Karpas-422 (cell line): ENCODE measurements at regions not wholly inside any gene's neighbourhood (a gene's known extent, or its start where the extent isn't known, plus 50 kb on each side); places are given as distances from the start of the nearest gene placed in this dataset.

Experiments used
- DNase-seq: peaks from one replicate; pipeline ENCODE4 v3.0.0-alpha.2; 2015
- H2AFZ ChIP-seq: fragments of 200-600 bp; sonication (generic); 2 replicates; pipeline ENCODE4 v1.6.1; 2014; ENCODE audit warnings: antibody characterized with exemption, low read length, mixed read lengths
- H3K27ac ChIP-seq: fragments of 200-600 bp; sonication (generic); 2 replicates; pipeline ENCODE4 v1.5.1; 2014; ENCODE audit warnings: mild to moderate bottlenecking, low read length, moderate library complexity
- H3K27me3 ChIP-seq: fragments of 200-600 bp; sonication (generic); 2 replicates; pipeline ENCODE4 v1.6.1; 2014; ENCODE audit warnings: low read length, mixed read lengths
- H3K36me3 ChIP-seq: fragments of 200-600 bp; sonication (generic); 2 replicates; pipeline ENCODE4 v1.6.1; 2014; ENCODE audit warnings: low read length, mixed read lengths; ENCODE audit not compliant: insufficient read depth
- H3K4me1 ChIP-seq: fragments of 200-600 bp; sonication (generic); 2 replicates; pipeline ENCODE4 v1.6.1; 2014; ENCODE audit warnings: mild to moderate bottlenecking, low read length, mixed read lengths
- H3K4me2 ChIP-seq: fragments of 200-600 bp; sonication (generic); 2 replicates; pipeline ENCODE4 v1.6.1; 2014; ENCODE audit warnings: low read length, low read depth, mild to moderate bottlenecking; ENCODE audit not compliant: poor library complexity, severe bottlenecking
- H3K4me3 ChIP-seq: fragments of 200-600 bp; sonication (generic); 2 replicates; pipeline ENCODE4 v1.5.1; 2014; ENCODE audit warnings: mild to moderate bottlenecking, antibody characterized with exemption, low read length, mixed read lengths
- H3K79me2 ChIP-seq: fragments of 200-600 bp; sonication (generic); 2 replicates; pipeline ENCODE4 v1.6.1; 2014; ENCODE audit warnings: mild to moderate bottlenecking, low read length, mixed read lengths
- H3K9ac ChIP-seq: fragments of 200-600 bp; sonication (generic); 2 replicates; pipeline ENCODE4 v1.6.0; 2014; ENCODE audit warnings: low read length
- H3K9me2 ChIP-seq: fragments of 200-600 bp; sonication (generic), shearing (Covaris generic); replicated peaks from 2 replicates; pipeline ENCODE4 v1.6.0; 2014; ENCODE audit warnings: mild to moderate bottlenecking, low read length, moderate library complexity; ENCODE audit not compliant: insufficient read depth
- H3K9me3 ChIP-seq: fragments of 300-700, 200-600 bp; sonication (generic); 2 replicates; pipeline ENCODE4 v1.6.1; 2014; ENCODE audit warnings: low read length, mixed read lengths
- H4K20me1 ChIP-seq: fragments of 200-600 bp; sonication (generic); 2 replicates; pipeline ENCODE4 v1.6.1; 2014; ENCODE audit warnings: mild to moderate bottlenecking, antibody characterized with exemption, low read length, low read depth; ENCODE audit not compliant: insufficient read depth

DNA sequence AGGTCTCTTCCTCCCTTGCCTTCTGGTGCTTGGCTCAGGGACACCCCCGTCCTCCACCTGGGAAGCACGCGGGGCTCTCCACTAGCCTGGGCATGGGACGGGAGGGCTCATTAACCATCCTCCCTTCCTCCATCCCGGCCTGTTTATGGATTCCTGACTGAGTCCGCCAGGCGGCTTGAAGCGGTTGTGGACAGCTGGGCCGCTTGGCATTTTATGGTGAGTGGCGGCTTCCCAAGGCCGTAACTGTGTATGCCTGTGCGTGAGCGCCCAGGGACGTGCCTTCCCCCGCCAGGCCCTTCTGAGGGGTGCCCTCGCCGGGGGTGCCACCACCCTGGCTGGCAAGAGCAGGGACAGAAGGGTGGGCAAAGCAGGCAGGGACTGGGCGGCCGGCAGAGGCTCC lies 202.8 kb downstream of the URI1 start:
- Histone ChIP-seq H3K79me2 (no peaks in the 10 kb centered on the region), H3K4me1 (no peaks in the 10 kb centered on the region), H3K9ac (no peak overlapping the region), H4K20me1 (no peaks in the 10 kb centered on the region), H3K4me2 (no peak overlapping the region), H3K9me2 (no peaks in the 10 kb centered on the region), H2AFZ (no peak overlapping the region), H3K36me3 (no peaks in the 10 kb centered on the region), H3K9me3 (no peaks in the 10 kb centered on the region), H3K27me3 (no peaks in the 10 kb centered on the region), H3K4me3 (no peak overlapping the region), H3K27ac (no peak overlapping the region)
- DNase-seq, result no peak

DNA sequence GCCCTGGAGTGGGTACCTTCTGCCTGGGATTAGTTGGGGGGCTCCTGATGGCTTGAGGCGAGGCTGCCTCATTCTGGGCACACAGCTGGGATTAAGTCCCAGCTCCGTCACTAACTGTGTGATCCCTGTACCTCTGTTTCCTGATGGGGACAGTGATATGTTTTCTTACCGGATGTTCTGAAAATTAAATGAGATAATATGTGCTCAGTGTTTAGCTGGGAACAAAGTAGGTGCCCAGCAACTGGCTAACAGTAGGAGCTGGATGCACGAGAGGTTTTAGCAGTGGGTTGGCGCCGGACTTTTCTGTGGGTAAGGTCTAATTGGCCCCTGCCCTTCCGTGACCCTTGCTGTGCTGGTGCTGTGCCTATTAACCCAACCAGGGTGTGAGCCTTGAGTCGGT lies 203.4 kb downstream of the URI1 start:
- H3K4me2 ChIP-seq, result no peak overlapping the region
- no peak overlapping the region for H2AFZ ChIP-seq
- no peaks in the 10 kb centered on the region for H3K9me3 ChIP-seq
- H3K79me2 ChIP-seq, result no peaks in the 10 kb centered on the region
- peaks cover 3% of the 10 kb centered on the region for H3K4me1 ChIP-seq
- no peaks in the 10 kb centered on the region for H3K27me3 ChIP-seq
- no peak overlapping the region for H3K9ac ChIP-seq
- no peaks in the 10 kb centered on the region for H4K20me1 ChIP-seq
- no peak overlapping the region for H3K4me3 ChIP-seq
- H3K36me3 ChIP-seq, result no peaks in the 10 kb centered on the region
- no peaks in the 10 kb centered on the region for H3K9me2 ChIP-seq
- no peak for DNase-seq
- no peak overlapping the region for H3K27ac ChIP-seq

DNA sequence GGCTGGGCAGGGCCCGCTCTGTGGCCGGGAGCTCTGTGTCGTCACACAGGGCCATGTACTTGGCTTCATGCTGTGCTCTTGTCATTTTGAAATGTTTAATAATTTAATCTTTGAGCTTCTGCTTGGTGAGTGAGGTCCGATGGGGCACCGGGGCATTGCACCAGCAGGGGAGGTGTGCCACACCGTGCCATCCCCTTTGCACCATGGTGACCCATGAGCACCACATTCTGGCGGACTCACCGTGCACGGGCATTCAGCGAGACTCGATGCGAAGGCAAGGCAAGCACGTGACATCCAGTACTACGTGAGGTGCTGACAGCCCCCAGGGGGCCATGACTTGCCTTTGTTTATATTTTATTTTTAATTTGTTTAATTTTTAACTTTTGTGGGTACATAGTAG lies 204.3 kb downstream of the URI1 start:
- H3K4me3 ChIP-seq, result no peak overlapping the region

DNA sequence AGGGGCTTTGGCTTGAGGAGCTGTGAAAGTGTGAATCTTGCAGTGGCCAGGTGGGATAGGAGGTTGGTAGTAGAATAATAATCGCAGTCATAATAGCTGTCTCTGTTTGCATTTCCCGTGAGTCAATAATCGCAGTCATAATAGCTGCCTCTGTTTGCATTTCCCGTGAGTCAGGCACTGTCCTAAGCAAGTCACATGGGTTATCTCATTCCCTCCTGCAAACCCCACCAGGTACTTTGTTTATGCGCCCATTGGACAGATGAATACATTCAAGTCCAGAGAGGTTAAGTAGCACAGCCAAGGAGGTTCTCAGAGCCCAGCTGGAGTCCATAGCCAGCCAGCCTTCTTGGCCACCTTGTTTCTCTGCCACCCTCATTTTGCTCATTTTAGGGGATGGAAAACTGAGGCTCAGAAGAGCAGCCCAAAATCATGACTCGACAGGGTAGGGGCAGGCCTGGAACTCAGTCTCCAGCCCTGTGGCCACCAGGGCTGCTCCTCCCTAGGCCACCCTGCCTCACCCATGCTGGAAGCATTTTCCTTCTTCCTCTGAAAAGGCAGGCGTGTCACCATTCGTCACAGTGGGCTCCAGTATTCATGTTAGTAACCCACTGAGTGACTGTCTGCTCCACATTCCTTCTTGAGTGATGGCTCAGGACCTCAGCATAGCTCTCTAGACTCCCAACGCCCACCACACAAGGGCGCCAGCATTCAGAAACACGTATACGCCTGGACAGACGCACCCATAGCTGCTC lies 206.2 kb downstream of the URI1 start:
- H3K4me1 ChIP-seq, result peaks cover 27% of the 10 kb centered on the region
- no peak overlapping the region for H3K9ac ChIP-seq
- no peak overlapping the region for H2AFZ ChIP-seq
- H4K20me1 ChIP-seq, result no peaks in the 10 kb centered on the region
- H3K9me3 ChIP-seq, result no peaks in the 10 kb centered on the region
- H3K4me3 ChIP-seq, result no peak overlapping the region
- H3K27ac ChIP-seq, result no peak overlapping the region
- no peaks in the 10 kb centered on the region for H3K9me2 ChIP-seq
- no peaks in the 10 kb centered on the region for H3K27me3 ChIP-seq
- H3K36me3 ChIP-seq, result no peaks in the 10 kb centered on the region
- DNase-seq, result no peak
- no peaks in the 10 kb centered on the region for H3K79me2 ChIP-seq
- no peak overlapping the region for H3K4me2 ChIP-seq

More for the DNA sequence above, 204.3 kb downstream of the URI1 start:
- Histone ChIP-seq H3K27ac (no peak overlapping the region), H3K36me3 (no peaks in the 10 kb centered on the region), H3K9ac (no peak overlapping the region), H4K20me1 (no peaks in the 10 kb centered on the region), H3K4me1 (peaks cover 12% of the 10 kb centered on the region), H2AFZ (no peak overlapping the region), H3K27me3 (no peaks in the 10 kb centered on the region), H3K4me2 (no peak overlapping the region), H3K9me2 (no peaks in the 10 kb centered on the region), H3K9me3 (no peaks in the 10 kb centered on the region), H3K79me2 (no peaks in the 10 kb centered on the region)
- DNase-seq, result no peak

DNA sequence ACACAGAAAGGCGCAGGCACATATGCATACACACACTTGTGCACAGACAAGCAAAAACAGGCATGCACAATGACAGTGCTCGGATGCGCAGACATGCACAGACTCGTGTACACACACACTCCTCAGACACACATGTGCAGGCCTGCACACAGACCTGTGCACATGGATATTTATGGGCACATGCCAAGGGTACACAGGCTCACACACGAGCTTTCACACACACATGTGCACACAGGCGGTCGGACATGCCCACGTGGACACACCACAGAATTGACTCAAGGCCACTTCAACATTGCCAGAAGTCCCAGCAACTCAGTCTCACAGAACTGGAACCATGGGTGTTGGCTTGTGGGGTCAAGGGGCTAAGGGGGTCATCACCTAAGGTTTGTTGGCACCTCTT lies 206.8 kb downstream of the URI1 start:
- Histone ChIP-seq H3K79me2 (no peaks in the 10 kb centered on the region), H3K4me3 (no peak overlapping the region), H4K20me1 (no peaks in the 10 kb centered on the region), H3K9me3 (no peaks in the 10 kb centered on the region), H2AFZ (no peak overlapping the region), H3K4me2 (no peak overlapping the region), H3K4me1 (peaks cover 32% of the 10 kb centered on the region), H3K9ac (no peak overlapping the region), H3K27ac (no peak overlapping the region), H3K27me3 (no peaks in the 10 kb centered on the region), H3K9me2 (no peaks in the 10 kb centered on the region), H3K36me3 (no peaks in the 10 kb centered on the region)
- no peak for DNase-seq

DNA sequence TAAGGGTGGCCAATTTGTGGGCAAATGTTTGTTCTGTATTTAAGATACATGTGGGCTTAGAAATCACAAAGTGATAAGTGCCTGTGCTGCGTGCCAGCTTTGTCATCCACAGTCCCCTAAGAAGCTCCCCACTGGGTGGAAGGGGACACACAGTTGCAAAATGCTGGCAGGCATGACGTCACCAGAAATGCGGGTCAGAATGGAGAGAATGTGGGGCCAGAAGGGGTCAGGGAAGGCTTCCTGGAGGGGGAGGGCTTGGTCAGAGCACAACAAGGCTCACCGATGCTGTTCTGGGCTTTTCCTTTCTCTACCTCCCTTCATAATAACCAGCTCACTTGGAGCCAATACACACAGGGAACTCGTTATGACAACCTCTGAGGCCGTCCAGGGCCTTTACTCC lies 207.3 kb downstream of the URI1 start:
- H3K36me3 ChIP-seq, result no peaks in the 10 kb centered on the region
- no peaks in the 10 kb centered on the region for H3K9me2 ChIP-seq
- no peak for DNase-seq
- no peaks in the 10 kb centered on the region for H3K27me3 ChIP-seq
- no peaks in the 10 kb centered on the region for H3K9me3 ChIP-seq
- H3K9ac ChIP-seq, result no peak overlapping the region
- no peak overlapping the region for H3K4me3 ChIP-seq
- H3K4me1 ChIP-seq, result peaks cover 37% of the 10 kb centered on the region
- no peaks in the 10 kb centered on the region for H4K20me1 ChIP-seq
- H3K27ac ChIP-seq, result no peak overlapping the region
- no peak overlapping the region for H3K4me2 ChIP-seq
- H3K79me2 ChIP-seq, result no peaks in the 10 kb centered on the region
- no peak overlapping the region for H2AFZ ChIP-seq

DNA sequence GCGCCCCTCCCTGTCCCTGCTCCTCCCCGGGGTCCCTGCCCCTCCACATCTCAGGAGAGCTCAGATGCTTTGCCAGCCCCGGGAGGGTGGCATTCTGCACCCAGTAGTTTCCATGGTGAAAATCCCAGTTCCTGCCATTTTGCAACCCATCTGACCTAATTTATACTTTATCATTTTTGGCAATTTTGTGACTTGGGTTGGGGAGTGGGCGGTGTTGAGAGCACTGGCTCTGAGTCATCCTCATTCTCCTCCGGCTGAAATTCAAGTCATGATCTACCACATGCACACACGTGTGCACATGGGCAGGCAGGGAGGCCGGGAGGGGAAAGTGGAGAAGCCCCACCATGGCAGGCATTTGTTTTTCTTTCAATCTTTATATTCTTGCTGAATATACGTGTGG lies 208.6 kb downstream of the URI1 start:
- no peaks in the 10 kb centered on the region for H4K20me1 ChIP-seq
- no peak overlapping the region for H3K4me2 ChIP-seq
- no peak overlapping the region for H3K4me3 ChIP-seq
- H3K27ac ChIP-seq, result no peak overlapping the region
- H3K4me1 ChIP-seq, result peaks cover 51% of the 10 kb centered on the region
- H3K9ac ChIP-seq, result no peak overlapping the region
- H3K27me3 ChIP-seq, result no peaks in the 10 kb centered on the region
- H2AFZ ChIP-seq, result peak overlapping the region; percentile 53; the same call in 1 of the 2 replicates
- H3K79me2 ChIP-seq, result no peaks in the 10 kb centered on the region
- no peaks in the 10 kb centered on the region for H3K9me2 ChIP-seq
- DNase-seq, result no peak
- no peaks in the 10 kb centered on the region for H3K36me3 ChIP-seq
- no peaks in the 10 kb centered on the region for H3K9me3 ChIP-seq

DNA sequence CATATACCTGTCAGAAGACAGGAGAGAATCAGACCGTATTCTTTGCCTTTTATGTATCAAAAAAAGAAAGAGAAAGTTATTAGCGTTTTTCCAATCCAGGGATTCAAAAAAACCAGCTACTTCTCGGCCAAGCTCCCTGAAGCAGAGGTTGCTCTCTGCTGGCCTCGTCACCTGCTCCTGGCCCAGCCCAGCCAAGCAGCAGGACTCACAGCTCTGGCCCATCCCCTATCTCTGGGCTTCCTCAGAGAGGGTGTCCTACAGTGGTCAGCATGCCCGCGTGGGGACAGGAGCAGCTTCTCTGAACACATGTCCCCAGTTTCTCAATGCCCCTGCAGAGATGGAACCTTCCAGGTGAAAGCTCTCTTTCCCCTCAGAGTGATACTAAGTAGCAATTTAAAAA lies 209.0 kb downstream of the URI1 start:
- H3K27ac ChIP-seq, result no peak overlapping the region
- no peak overlapping the region for H3K4me3 ChIP-seq
- H3K27me3 ChIP-seq, result no peaks in the 10 kb centered on the region
- H3K4me2 ChIP-seq, result no peak overlapping the region
- H3K9me2 ChIP-seq, result no peaks in the 10 kb centered on the region
- no peak overlapping the region for H3K9ac ChIP-seq
- H3K4me1 ChIP-seq, result peaks cover 55% of the 10 kb centered on the region
- no peaks in the 10 kb centered on the region for H3K9me3 ChIP-seq
- H3K79me2 ChIP-seq, result no peaks in the 10 kb centered on the region
- DNase-seq, result no peak
- H4K20me1 ChIP-seq, result no peaks in the 10 kb centered on the region
- H3K36me3 ChIP-seq, result no peaks in the 10 kb centered on the region
- H2AFZ ChIP-seq, result no peak overlapping the region
